DMS53 treated with DMSO at 0.1 percent for 48 hours (cell line): ENCODE measurements at regions not wholly inside any gene's neighbourhood (a gene's known extent, or its start where the extent isn't known, plus 50 kb on each side); places are given as distances from the start of the nearest gene placed in this dataset.

ENCODE experiments used
- DNase-seq: peaks from one replicate; lab custom pipeline; 2025; ENCODE audit not compliant: unreplicated experiment; lab: John Stamatoyannopoulos, UW

DNA sequence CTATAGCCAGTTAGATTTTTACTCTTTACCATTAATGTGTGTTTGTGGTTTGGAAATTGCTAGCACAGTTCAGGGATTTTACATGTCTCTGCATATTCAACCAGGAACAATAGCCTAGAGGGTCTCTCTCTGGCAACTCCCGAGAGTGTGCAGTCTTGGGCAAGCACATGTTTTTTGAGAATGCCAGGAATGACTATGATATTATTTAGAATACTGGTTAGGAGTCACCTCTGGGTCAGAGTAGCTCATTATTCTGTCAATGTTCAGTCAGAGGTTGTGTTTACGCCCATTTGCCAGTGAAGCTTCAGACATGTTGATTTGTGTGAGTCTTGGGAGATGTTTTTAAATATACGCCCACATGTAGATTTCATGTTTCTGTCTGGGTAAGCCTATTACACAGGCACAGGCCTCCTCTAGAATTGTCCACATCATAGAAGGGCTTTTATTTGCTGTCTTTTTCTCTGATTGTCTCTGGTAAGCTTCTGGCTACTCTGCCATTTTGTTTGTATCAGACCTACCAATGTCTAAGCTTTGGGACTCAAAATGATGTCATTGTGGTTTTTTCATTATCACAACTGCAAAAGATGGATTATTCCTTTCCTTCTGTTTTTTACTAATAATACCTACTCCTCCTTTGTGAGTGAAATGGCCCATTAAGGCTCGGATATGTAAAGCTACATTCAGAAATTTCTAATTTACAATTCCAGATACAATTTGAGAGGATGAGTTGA lies 203.1 kb upstream of the PPFIA2 start:
- no peak for DNase-seq

DNA sequence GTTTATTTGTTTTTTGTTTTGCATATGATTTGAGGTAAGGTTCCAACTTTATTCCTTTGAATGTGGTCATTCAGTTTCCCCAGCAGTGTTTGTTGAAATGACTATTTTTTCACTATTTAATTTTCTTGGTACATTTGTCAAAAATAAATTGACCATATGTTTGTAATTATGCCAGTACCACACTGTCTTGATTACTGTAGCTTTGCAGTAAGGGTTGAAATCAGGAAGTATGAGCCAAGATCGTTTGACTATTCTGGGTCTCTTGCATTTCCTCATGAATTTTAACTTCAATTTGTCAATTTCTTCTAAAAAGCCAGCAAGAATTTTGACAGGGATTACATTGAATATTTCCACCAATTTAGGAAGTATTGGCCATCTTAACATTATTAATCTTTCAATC lies 199.3 kb upstream of the PPFIA2 start:
- no peak for DNase-seq

DNA sequence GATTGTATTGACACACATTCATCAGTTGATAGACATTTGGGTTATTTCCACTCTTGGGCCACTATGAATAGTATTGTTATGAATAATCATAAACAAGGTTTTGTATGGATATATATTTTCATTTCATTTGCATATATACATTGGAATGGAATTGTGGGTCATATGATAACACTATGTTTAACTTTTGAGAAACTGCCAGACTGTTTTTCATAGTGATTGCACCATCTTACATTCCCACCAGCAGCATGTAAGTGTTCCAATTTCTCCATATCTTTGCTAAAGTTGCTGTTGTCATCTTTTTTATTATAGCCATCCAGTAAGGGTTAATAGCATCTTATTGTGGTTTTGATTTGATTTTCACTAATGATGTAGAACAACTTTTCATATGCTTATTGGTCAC lies 198.5 kb upstream of the PPFIA2 start:
- DNase-seq: no peak

DNA sequence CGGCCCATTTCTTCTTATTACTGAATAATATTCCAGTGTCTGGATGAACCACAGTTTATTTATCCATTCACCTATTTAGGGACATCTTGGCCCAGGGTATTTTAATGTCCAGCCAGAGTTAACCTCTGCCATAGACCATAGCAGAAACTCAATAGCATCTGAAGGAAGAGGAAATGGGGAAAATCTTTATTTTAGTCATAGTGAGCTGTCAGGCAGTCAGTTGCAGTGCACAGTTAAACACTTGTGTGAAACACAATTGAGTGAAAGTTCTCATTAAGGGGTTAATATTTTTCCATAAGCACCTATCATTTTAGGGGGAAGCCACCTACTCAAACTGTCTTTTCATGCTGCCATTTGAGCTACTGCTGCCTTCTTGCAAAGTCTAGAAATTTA lies 197.3 kb upstream of the PPFIA2 start:
- no peak for DNase-seq

DNA sequence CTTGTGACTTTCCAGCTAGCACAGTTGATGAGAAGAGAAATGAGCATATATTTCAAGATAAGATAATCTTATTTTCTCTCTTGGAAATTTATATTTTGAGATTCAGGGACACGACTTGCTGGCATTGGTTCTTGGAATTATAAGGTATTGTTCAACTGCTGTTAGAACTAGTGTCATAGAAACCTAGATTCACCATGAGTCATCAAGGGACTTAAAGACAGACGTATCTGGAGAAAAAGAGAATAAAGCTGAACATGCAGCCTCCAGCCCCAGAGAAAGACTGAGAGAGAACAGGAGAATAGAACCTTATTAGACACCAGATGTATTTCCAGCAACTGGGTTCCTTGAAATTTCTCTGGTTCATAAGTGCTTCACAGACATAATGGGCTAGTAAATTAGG lies 194.4 kb upstream of the PPFIA2 start:
- no peak for DNase-seq

DNA sequence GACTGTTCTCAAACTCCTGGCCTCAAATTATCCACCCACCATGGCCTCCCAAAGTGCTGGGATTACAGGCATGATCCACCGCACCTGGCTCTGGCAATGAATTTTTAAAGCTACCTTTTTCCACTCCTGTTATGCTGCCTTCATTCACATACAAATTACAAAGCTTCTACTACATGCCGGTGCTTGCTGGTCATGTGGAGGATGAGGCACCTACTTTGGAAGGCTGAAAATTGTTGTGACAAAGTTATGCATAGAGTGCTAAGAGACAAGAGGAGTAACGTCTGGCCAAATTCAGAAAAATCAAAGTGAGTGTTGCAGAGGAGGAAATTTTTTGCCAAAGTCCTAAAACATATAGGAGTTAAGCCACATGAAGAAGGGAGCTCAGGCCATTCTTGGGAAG lies 191.7 kb upstream of the PPFIA2 start:
- no peak for DNase-seq

DNA sequence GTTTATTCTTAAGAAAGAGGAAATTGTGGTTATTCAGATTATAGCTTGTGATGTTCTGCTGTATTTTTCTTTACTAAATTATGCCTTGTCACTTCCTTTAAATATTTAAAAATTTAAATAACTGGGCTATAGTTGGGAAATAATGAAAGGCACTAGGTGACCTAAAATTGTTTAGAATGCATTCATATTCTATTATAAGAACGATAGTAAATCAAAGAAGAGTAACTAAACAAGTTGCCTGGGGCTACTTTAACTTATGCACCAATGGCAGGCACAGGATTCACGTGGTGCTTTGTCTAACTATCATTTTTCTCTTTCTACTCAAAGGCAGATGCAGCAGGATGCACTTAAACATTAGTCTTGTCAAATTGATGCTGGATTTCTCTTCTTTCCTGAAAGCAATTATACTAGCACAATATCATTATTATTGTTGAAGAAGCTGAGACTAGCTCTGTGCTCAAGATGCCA lies 190.7 kb upstream of the PPFIA2 start:
- DNase-seq: no peak

DNA sequence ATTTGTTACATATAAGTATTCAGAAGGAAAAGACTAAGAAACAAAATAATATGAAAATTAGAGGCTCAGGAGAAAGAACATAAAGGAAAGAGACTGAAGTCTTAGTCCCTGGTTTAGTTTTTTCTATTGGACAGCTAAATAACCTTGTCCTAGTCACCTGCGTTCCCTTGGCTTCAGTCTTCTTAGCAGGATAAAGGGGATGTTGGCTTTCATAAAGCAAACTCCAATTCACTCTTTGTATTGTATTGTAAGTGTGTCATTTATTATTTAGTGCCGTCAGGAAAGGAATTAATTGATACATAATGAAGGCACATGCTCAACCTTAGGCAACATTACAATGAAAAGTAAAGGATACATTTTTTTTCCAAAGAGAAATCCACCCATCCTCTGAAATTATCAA lies 190.3 kb upstream of the PPFIA2 start:
- DNase-seq: no peak

DNA sequence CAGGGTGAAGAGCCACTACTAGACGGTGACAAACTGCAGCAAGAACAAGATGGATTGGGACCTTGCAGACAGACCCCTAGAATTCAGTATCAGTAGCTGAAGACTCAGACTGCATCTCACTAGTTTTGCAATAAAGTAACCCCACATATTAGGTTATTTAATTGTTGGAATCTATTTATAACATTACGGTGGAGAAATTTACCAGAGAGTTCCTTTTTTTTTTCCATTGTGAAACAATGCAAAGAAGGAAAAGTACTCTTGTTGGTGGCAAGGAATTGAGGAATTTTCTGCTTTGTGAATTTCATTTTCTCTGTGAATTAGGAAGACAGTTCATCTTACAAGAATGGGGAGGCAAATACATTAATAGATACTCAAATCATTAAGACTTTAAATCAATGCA lies 185.7 kb upstream of the PPFIA2 start:
- DNase-seq: no peak

DNA sequence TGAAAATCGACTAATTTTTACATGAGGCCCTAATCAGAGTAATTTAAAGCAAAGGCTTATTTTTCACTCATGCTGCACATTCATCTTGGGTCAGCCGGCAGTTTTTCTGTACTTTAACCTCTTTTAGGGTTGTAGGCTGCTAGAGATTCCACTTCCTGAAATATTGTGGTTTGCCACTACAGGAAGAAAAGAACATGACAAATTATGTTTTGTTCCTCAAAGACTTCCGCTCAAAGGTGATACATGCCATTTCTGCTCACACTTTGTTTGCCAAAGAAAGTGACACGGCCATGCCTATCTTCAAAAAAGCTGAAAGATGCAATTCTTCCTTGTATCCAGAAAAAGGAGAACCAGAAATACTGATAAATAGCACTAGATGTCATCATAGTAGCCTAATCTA lies 183.4 kb upstream of the PPFIA2 start:
- DNase-seq: no peak

DNA sequence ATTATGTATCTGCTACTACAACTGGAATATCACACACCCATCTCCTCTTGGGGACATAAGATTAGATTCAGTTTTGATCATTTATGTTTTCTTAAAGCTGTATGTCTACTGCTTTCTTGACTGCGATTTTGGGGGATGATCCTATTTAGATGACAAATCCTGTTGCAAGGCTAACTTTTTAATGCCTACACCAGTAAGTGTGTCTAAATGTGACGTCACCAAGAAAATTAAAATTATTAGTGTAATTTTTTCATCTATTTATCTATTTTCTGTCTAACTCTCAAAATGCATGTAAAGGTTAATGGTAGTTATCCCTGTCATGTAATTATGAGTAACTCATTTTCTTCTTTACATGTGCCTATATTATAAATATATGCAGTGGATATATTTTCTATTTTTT lies 170.9 kb upstream of the PPFIA2 start:
- no peak for DNase-seq

DNA sequence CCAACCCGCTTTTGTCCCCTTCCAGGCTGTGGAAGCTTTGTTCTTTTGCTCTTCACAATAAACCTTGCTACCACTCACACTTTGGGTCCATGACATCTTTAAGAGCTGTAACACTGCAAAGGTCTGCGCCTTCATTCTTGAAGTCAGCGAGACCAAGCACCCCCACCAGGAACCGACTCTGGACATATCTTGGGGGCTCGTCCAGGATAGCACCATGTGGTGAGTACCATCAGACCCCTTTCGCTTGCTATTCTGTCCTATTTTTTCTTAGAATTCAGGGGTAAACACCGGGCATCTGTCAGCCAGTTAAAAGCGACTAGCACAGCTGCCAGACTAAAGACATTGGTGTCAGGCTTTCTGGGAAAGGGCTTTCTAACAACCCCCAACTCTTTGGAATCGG lies 137.6 kb upstream of the PPFIA2 start:
- no peak for DNase-seq

DNA sequence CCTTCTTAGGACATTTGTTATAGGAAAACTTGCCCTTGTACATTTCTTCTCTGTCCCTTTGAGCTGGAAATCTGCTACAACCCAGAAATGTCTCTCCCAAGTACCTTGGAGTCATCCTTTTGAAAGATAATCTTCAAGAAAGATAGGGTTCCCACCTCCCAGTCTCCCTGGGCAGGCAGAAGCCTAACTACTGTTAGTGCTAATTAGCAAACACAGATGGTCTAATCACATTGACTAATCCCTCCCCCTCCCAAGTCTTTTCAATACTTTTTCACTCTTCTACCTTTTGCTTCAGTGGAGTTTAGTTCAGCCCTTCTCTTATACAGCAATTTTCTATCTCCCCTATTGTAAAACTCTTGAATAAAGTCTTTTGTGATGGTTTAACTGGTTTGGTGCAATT lies 129.8 kb upstream of the PPFIA2 start:
- DNase-seq: no peak

DNA sequence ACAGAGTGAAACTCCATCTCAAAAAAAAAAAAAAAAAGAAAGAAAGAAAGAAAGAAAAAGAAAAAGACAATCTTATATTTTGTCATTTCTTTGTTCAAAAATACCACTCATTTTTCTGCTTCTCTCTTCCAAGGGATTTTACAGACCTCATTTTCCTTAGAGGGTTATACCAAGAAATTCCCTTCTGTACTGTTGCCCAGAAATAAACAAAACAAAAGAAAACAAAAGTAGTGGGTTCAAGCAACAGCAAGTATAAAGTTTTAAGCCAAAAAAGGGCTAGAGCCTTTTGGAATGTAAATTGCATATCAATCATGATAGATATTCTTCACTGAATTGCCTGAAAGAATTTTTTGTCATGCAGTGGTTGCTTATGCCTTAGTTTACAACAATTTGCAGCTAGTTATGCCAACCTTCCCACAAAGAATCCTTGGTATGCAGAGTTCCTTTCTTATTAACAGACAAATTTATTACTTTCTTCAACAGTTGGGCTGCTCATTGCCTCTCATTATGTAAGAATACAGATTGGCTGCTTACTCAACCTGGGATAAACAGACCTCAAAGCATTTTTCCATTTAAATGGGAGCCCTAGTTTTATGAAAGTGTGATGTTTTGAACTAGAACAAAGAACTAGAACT lies 129.1 kb upstream of the PPFIA2 start:
- DNase-seq: no peak

DNA sequence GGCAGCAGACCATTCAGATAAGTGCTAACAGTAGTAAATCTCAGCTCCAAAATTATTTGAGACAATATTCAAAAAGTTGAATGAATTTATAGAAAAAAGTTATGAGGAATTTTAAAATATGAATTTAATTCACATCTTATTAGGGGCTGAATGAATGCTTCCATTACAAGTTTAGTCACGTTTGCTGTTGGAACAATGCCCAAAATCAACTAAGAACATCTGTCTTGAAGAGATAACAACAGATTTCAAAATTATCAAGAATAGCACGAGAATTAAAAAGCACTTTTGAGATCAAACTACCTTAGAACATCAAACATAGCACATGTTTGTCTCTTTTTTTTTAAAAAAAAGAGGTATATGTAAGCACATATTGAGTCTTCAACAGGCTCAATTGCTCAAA lies 115.4 kb upstream of the PPFIA2 start:
- DNase-seq: no peak

DNA sequence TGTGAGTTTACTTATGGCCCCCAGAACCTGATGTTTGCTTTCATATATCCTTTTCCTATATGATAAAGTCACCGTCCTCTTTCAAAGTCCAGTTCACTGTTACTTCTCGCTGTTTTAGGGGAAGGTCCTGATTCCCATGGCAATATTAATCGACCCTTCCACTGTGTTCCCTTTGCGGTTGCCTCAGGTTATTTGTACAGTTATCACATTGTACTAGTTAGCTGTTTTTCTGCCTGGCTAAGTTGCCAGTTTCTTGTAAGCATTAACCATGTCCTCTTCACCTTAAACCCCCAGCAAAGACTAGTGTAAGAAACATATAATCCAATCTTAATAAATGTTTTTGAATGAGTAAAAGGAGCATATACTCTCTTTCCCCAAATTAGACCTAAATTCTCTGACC lies 115.0 kb upstream of the PPFIA2 start:
- DNase-seq: no peak

DNA sequence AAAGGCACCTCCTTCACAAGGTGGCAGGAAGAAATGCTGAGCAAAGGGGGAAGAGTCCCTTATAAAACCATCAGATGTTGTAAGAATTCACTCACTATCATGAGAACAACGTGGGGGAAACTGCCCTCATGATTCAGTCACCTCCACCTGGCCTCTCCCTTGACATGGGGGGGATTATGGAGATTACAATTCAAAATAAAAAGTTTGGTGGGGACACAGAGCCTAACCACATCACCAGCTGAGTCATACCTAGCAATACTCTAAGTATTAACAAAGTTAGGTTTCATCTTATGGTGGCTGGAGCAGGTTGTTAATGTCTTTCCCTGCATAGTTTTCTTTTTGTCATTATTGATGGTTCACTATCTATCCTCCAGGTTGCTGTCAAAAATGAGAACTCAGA lies 113.2 kb upstream of the PPFIA2 start:
- no peak for DNase-seq

DNA sequence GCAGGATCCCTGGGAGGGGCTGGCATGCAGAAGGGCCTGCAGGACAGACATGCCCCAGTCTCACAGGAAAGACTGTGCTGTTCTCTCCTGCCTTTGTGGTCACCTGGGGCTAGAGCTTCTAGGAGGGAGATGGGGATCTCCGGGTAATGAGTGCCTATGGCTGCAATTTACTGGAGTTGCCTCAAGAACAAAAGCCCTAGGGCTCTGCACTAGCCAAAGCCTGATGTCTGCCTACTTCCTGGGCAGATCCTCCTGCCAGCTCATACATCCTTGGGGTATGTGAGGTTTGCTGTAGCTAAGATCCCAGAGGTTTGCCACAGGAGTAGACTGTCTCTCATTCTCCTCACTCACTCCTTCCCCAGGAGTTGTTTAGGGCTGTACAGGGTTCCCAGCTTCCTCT lies 106.9 kb upstream of the PPFIA2 start:
- DNase-seq: no peak

DNA sequence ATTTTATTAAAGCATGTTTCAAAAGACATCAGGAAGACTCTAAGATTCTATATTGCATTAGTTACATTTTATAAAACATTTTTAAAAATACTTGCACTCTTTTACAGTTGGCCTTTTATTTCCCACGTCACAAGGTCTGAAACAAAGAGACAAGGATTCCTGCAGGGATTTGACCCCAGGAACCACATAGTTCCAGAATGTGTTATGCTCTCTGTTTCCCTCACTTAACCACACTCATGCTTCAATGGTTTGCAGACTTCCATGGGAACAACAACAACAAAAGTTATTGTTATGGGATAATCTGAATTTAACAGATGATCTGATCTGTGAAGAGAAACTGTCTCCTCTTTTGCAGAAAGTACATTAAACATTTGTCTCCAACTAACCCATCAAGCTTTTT lies 104.3 kb upstream of the PPFIA2 start:
- no peak for DNase-seq

DNA sequence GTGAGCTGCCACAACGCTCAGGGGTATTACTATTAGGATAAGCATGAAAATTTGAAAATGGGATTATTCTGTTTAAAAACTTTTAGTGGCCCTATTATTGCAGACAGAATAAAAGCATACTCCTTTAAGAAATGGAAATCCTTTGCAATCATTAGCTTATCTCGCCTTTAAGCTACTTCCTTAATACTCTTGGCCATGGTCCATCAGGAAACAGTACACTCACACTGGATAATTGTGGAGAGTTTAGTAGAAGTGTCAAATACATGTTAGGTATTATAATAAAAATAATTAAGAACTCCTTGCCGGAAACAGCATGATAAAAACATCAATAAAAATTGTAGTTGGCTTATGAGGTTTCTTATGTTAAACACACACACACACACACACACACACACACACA lies 100.4 kb upstream of the PPFIA2 start:
- no peak for DNase-seq

DNA sequence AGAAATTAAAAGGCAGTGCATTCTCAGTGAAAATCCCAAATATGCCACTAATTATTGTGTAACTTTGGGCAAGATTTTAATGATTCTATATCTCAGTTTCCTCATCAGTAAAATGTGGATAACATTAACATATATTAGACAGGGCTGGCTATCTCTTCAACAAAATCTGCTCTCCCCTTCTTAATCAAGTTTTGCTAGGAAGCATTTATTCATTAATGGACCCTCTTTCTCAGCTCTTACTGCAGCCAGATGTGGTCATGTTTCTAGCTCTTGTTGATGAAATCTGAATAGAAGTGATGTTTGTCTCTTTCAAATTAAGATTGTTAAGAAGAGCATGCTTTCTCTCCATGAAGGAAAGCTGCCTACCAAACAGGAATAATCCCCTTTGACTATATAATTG lies 84.4 kb upstream of the PPFIA2 start:
- no peak for DNase-seq

DNA sequence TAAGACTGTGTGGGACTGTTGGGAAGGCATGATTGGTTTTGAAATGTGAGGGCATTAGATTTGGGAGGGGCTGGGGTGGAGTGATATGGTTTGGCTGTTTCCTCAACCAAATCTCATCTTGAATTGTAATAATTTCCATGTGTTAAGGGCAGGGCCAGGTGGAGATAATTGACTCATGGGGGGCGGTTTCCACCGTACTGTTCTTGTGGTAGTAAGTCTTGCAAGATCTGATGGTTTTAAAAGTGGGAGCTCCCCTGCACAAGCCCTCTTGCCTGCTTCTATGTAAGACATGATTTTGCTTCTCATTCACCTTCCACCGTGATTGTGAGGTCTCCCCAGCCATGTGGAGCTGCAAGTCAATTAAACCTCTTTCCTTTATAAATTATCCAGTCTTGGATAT lies 76.6 kb upstream of the PPFIA2 start:
- DNase-seq: no peak

DNA sequence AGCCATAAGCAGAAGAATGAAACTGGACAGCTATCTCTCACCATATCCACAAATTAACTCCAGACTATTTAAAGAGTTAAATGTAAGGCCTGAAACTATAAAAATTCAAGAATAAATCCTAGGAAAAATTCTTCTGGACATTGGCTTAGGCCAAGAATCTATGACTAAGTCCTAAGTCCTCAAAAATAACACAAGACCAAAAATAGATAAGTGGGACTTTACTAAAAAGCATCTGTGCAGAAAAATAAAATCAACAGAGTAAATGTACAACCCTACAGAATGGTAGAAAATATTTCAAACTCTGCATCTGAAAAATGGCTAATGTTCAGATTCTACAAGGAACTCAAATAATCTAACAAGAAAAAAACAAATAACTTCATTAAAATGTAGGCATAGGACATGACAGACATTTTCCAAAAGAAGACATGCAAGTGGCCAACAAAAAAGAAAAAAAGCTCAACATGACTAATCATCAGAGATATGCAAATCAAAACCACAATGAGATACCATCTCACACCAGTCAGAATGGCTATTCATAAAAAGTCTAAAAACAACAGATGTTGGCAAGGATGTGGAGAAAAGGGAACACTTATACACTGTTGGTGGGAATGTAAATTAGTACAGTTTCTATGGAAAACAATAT lies 61.0 kb upstream of the PPFIA2 start:
- no peak for DNase-seq
